CD4-positive, alpha-beta T cell treated with Interleukin-15 for 1 hour (primary cell): ENCODE measurements at regions not wholly inside any gene's neighbourhood (a gene's known extent, or its start where the extent isn't known, plus 50 kb on each side); places are given as distances from the start of the nearest gene placed in this dataset.
"Not testable (repeated sequence)": the region's sequence is repeated elsewhere in the genome, so short reads cannot be mapped to it uniquely, and the experiment has no call there.

Experiments
- DNase-seq: peaks from one replicate; pipeline ENCODE4 v3.0.0-alpha.2; 2020

- no peak for DNase-seq
These were observed 450.1 kb upstream of the ACTBL2 start for GRCh38 chr5:57932761-57933160.

- no peak for DNase-seq
These were observed 449.2 kb upstream of the ACTBL2 start for GRCh38 chr5:57931807-57932206.

DNA sequence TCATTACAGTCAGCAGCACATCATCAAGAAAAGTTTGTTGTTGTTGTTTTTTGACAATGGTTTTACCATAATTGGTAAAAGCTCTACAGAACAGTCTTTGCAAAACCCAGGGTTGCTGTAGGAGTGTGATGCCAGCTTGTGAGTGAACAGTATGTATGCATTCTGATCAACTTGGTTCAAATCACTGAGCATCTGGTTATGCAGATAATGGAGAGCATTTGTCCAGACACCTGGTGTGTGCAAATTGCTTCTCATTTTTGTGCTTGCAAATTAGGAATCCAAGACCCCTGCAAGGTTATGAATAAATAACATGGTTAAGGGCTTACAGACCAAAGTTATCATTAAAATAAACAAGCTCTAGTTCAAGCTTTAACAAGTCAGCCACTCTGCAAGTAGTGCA is 448.7 kb upstream of the ACTBL2 start:
- no peak for DNase-seq

DNA sequence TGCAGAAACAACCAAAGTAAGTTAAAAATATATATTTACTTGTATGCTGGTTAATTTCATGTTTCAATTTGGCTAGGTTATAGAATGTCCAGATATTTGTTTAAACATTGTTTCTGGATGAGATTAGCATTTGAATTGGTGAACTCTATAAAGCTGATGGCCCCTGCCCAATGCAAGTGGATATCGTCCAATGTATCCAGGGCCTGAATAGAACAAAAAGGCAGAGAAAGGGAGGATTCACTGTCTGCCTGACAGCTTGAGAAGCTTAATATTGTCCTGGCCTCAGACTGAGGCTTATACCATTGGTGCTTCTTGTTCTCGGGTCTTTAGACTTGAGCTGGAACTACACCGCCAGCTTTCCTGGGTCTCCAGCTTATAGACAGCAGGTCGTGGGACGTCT is 446.7 kb upstream of the ACTBL2 start:
- no peak for DNase-seq

- not testable (repeated sequence) for DNase-seq
These were observed 440.5 kb upstream of the ACTBL2 start for GRCh38 chr5:57923094-57923493.

DNA sequence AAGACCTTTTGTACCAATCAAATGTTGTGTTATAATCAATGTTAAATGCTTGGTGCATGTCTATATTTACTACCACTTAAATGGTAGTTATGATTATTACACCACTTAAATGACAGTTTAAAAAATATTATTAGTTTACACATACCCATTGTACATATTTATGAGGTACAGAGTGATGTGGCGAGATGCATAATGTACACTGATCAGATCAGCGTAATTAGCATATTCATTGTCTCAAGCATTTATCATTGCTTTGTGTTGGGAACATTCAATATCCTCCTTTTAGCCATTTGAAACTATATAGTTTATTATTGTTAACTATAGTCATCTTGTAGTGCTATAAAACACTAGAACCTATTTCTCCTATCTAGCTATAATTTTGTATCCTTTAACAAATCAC is 434.4 kb upstream of the ACTBL2 start:
- DNase-seq, result no peak

DNA sequence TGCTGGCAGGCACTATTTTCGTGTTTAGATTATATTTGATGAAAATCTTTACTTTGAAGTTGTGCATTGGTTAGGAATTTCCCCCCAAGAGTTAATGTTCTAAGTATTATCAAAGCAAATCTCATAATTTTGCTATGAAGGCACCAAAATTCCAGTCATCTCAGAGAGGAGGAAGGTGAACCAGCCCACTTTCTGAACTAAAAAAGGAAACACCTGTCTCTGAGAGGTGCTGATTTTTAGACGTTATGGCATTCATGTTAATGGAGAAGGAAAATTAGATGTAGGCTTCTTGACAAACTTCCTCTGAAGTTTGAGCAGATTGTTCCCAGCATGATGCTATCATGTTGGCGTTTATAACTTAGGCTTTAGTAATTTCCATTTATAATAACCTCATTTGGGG is 432.9 kb upstream of the ACTBL2 start:
- DNase-seq, result no peak

DNA sequence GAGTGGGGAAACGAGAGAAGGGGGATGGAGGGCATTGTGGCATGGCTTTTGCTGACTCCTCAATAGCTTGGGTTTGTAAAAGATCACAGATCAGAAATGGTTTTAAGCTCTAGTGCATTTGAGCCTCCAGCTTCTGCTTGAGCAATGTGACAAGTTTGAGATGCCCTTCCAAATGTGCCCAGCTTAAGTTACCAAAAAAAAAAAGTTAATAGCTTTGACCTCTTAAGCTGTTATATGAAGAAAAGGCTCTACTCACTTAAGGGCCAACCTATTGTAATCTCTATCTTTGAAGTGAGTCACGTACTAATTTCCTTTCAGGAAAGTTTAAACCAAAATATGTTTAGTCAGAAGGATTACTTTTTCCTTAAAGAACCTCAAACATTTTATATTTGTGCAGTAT is 428.8 kb upstream of the ACTBL2 start:
- DNase-seq, result no peak

- DNase-seq, result no peak
These were observed 424.1 kb upstream of the ACTBL2 start for GRCh38 chr5:57906671-57907070.

- DNase-seq, result no peak
These were observed 420.8 kb upstream of the ACTBL2 start for GRCh38 chr5:57903458-57903857.

GRCh38 chr5:57902095-57902494 is 419.5 kb upstream of the ACTBL2 start:
- DNase-seq, result no peak

DNA sequence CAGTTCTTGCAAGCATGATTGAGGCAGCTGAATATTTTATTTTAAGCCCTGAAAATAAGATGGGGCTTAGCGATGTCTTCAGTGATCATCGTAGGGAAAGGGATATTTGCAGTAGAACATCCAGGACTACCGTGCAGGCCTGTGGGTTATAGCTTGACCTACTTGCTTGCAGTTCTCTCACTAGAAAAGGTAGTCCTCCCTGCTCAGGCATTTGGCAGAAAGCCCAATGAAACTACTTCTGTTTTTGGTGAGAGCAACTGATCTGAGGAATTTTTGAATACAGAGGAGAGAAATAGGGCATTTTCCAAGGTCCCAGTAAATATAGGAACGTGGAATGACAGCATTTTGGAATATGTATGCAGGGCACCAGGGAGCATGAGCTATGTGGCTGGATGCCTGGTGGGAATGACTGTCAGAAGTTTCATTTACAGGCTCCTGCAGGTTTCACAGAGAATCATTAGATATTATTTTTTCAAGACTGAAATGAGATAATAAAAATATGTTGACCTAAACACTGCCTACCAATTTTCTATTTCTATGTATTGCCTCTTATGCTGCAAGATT is 417.9 kb upstream of the ACTBL2 start:
- no peak for DNase-seq

DNA sequence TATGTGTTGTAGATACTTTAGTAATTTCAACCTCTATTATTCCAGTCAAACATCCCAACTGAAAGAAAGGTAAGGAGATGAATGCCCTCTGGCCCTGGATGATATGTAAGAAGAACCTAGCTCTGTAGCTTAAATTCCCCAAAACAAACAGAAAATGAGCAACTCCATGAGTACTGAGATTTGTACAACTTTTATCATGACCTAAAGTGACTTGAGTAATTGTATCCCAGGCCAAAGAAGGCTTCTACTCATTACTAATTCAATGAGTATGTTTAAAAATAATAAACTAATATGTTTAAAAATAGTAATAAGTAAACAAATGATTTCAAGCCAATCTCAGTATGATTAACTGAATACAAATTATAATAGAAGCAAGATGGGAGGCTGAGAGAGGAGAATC is 414.0 kb upstream of the ACTBL2 start:
- no peak for DNase-seq

- no peak for DNase-seq
These were observed 413.2 kb upstream of the ACTBL2 start for GRCh38 chr5:57895766-57896165.

GRCh38 chr5:57893926-57894325 is 411.3 kb upstream of the ACTBL2 start:
- DNase-seq, result no peak

DNA sequence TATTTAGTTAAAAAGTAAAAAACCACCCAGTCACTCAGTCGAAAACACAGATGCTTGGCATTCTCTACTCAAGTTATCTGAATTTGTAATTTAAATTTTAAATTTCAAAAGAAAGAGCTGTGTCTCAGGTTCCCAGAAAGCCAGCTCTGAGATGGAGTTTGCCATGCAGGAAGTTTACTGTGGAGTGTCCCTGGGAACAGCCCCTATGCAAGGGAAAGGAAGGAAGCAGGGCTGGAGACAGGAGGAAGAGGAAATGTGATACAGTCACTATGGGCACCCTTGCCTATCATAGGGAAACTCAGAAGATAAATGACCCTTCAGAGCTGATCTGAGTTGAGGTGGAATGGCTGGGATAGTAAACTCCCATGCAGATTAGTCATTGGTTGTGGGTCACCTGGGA is 408.8 kb upstream of the ACTBL2 start:
- DNase-seq, result no peak

GRCh38 chr5:57889558-57889957 is 406.9 kb upstream of the ACTBL2 start:
- no peak for DNase-seq

- DNase-seq, result no peak
These were observed 405.4 kb upstream of the ACTBL2 start for GRCh38 chr5:57887851-57888621.

DNA sequence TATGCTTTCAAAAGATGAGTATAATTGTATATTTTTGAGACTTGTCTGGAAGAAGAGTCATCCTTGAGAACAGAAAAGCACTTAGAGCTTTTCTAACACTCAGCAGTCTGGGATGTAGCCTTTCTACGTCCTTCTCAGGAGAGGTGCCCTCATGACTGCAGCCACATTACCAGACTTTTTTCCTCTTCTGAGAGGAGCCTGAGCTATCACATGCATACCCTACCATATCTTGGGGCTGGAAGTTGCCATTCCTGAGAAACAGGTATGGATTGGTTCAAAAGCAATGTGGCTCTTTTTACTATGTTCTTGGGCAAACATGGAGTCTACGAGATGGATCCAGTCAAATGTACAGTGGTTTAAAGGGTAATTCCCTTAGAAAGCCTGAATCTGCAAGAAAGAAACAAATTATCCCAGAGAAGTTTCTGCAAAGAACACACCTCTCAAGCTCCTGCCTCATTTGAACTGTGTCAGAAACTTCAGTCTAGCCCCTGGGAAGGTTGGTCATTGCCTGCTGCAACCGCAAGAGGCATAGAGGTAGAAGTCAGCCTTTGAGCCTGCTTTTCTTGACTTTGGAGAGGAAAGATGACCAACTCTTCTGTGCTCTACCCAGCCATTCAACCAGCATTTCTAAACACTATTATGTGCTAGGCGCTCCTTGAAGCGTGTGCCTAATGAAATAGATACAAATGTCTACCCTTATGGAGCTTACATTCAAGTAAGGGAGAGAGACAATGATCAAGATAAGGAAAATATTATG is 401.9 kb upstream of the ACTBL2 start:
- no peak for DNase-seq

GRCh38 chr5:57880216-57880615 is 397.6 kb upstream of the ACTBL2 start:
- DNase-seq, result no peak

GRCh38 chr5:57878301-57878722 is 395.7 kb upstream of the ACTBL2 start:
- no peak for DNase-seq

- DNase-seq, result no peak
These were observed 388.9 kb upstream of the ACTBL2 start for GRCh38 chr5:57871496-57871895.

GRCh38 chr5:57870267-57870666 is 387.7 kb upstream of the ACTBL2 start:
- not testable (repeated sequence) for DNase-seq

GRCh38 chr5:57863661-57864060 is 381.1 kb upstream of the ACTBL2 start:
- DNase-seq, result no peak
